ENCODE measurements at regions not wholly inside any gene's neighbourhood (a gene's known extent, or its start where the extent isn't known, plus 50 kb on each side); places are given as distances from the start of the nearest gene placed in this dataset.

DNA sequence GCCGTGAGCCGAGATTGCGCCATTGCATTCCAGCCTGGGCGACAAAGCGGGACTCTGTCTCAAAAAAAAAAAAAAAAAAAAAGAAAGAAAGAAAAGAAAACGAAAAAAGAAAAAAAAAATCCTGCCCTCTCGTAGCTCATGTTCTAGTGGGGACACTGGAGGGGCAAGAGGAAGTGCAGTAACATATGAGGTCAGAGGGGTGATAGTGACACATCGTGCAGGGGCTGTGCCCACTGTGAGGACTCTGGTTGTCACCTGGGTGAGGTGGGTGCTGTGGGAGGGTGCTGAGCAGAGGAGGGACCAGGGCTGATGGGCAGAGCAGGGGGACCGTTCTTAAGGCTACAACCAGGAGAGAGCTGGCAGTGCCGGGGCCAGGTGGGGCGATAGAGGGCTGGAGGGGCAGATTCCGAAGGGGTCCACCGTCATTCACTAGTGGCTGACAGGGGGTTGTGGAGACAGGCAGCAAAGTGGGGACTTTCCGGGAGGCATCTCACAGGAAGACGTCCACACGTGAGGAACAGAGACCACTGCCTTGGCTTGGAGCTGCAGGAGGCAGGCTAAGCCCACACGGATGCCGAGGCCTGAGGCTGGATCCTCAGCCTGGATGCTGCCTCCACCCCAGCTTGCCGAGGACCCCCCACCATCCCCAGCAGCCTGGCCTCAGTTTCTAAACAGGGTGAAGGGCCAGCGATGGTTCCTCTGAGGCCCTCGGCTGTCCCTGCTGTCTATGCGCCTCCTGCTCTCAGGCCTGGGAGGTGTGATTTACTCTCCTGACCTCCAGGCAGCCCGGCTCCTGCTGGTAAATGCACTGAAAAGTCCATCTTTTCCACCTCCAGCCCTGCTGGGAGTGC is 154.3 kb upstream of the IQSEC1 start:
- in situ Hi-C loops (cut with MboI; ENCODE audit: low sequenced_read_pairs) (no loop called here), intact Hi-C loops (cut with micrococcal nuclease) (no loop called here), dilution Hi-C loops (cut with HindIII; ENCODE audit: low sequenced_read_pairs, unreplicated experiment) (no loop called here)
- Histone ChIP-seq H2AK5ac (ENCODE audit: low read depth, low read length) (no peak overlapping the region), H3K4me2 (ENCODE audit: low read depth, low read length) (no peak overlapping the region), H3K79me1 (ENCODE audit: low read depth in 1 of 2, low read length in 2 of 2) (no peaks in the 10 kb centered on the region), H4K20me1 (ENCODE audit: insufficient read depth, low read length) (no peaks in the 10 kb centered on the region), H3K56ac (ENCODE audit: extremely low read depth, insufficient read depth, low read length) (no peak overlapping the region), H3K36me3 (ENCODE audit: control insufficient read depth, insufficient read depth, low read length) (no peaks in the 10 kb centered on the region), H4K91ac (ENCODE audit: insufficient read depth, low read depth, low read length) (no peak overlapping the region), H3K14ac (replicated peaks; ENCODE audit: low read depth, low read length) (no peak overlapping the region), H3K27me3 (ENCODE audit: control insufficient read depth, insufficient read depth, low read length) (peaks cover 6% of the 10 kb centered on the region), H2BK120ac (ENCODE audit: low read depth, low read length) (no peak overlapping the region), H3K9ac (ENCODE audit: low read depth, low read length) (no peak overlapping the region), H3K9me3 (ENCODE audit: control insufficient read depth, insufficient read depth, low read length) (no peaks in the 10 kb centered on the region), H3K4ac (ENCODE audit: low read depth, low read length) (no peak overlapping the region), H3K18ac (ENCODE audit: low read depth, low read length) (no peak overlapping the region), H3K4me3 (ENCODE audit: insufficient read depth, low read depth, low read length) (no peak overlapping the region), H2BK15ac (ENCODE audit: low read depth, low read length) (no peak overlapping the region), H3K4me1 (ENCODE audit: control insufficient read depth, insufficient read depth, low read length) (no peaks in the 10 kb centered on the region), H2AFZ (replicated peaks; ENCODE audit: low read length, poor library complexity) (no peak overlapping the region), H2AK9ac (replicated peaks; ENCODE audit: low read depth, low read length, poor library complexity) (no peak overlapping the region), H3K9me1 (ENCODE audit: insufficient read depth, low read length) (no peaks in the 10 kb centered on the region), H4K8ac (ENCODE audit: low read depth in 2 of 2, low read length in 2 of 2) (no peak overlapping the region), H3K27ac (ENCODE audit: insufficient read depth, low read length) (no peak overlapping the region), H4K5ac (ENCODE audit: low read depth, low read length) (no peak overlapping the region), H3K23ac (ENCODE audit: low read depth, low read length) (no peak overlapping the region), H2BK5ac (ENCODE audit: low read depth, low read length, poor library complexity, severe bottlenecking) (no peak overlapping the region), H2BK20ac (ENCODE audit: low read depth, low read length) (no peak overlapping the region)
- ATAC-seq (ENCODE audit: low read depth): no peak
- POLR2A ChIA-PET (ENCODE audit: unreplicated experiment): no interaction called here
- TF ChIP-seq MXI1 (IDR thresholded peaks at IDR 0.05; ENCODE audit: borderline replicate concordance, low read depth, low read length) (no peak), CHD1 (IDR thresholded peaks at IDR 0.05; ENCODE audit: low read depth, low read length) (no peak)
- TF ChIP-seq, protein P1, sequence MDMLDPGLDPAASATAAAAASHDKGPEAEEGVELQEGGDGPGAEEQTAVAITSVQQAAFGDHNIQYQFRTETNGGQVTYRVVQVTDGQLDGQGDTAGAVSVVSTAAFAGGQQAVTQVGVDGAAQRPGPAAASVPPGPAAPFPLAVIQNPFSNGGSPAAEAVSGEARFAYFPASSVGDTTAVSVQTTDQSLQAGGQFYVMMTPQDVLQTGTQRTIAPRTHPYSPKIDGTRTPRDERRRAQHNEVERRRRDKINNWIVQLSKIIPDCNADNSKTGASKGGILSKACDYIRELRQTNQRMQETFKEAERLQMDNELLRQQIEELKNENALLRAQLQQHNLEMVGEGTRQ (IDR thresholded peaks at IDR 0.05; ENCODE audit: low read depth, low read length): no peak
- no peak for DNase-seq
- BruUV-seq (replicated peaks): no TSS peak
- 74% methylated on average over 9 of the region's 23 CpGs; no CpG with 5 or more reads in 1 of the 2 experiments for WGBS, 2 experiments (ENCODE audit: extremely low coverage in 2 of 2, insufficient read length in 1 of 2)
- CTCF ChIA-PET: interaction anchor here (0.6 kb wide), 1 partner anchor 226 kb away, joined by 3 read pairs; no protein-coding TSS in a partner anchor
